Astrocyte (in vitro differentiated cells and primary cell): ENCODE measurements at regions not wholly inside any gene's neighbourhood (a gene's known extent, or its start where the extent isn't known, plus 50 kb on each side); places are given as distances from the start of the nearest gene placed in this dataset.
"Not testable (repeated sequence)": the region's sequence is repeated elsewhere in the genome, so short reads cannot be mapped to it uniquely, and the experiment has no call there.

Experiments used
- DNase-seq: peaks from one replicate; pipeline ENCODE4 v3.0.0-alpha.2; 2010; ENCODE audit warnings: low read depth
- FAIRE-seq: peaks from 2 replicates; lab custom pipeline; 2011; peaks lifted over from hg19 to GRCh38; lab: Jason Lieb, UNC
- H2AFZ ChIP-seq: 2 replicates; pipeline ENCODE4 v1.6.0; 2012; ENCODE audit warnings: low read depth, low read length, inconsistent platforms
- H3K27ac ChIP-seq: 2 replicates; pipeline ENCODE4 v1.5.1; 2011; ENCODE audit warnings: low read depth, low read length, inconsistent platforms
- H3K27me3 ChIP-seq: 2 replicates; pipeline ENCODE4 v1.6.0; 2011; ENCODE audit warnings: low read length, inconsistent platforms; ENCODE audit not compliant: insufficient read depth
- H3K36me3 ChIP-seq: 2 replicates; pipeline ENCODE4 v1.5.1; 2011; ENCODE audit warnings: low read length, inconsistent platforms; ENCODE audit not compliant: insufficient read depth
- H3K4me1 ChIP-seq: 2 replicates; pipeline ENCODE4 v1.5.1; 2011; ENCODE audit warnings: low read length, inconsistent platforms; ENCODE audit not compliant: insufficient read depth
- H3K4me2 ChIP-seq: 2 replicates; pipeline ENCODE4 v1.6.0; 2012; ENCODE audit warnings: low read length, inconsistent platforms
- H3K4me3 ChIP-seq: 2 replicates; pipeline ENCODE4 v1.5.1; 2011; ENCODE audit warnings: low read depth, mild to moderate bottlenecking, low read length, inconsistent platforms; ENCODE audit not compliant: insufficient read depth
- H3K79me2 ChIP-seq: 2 replicates; pipeline ENCODE4 v1.6.0; 2012; ENCODE audit warnings: mild to moderate bottlenecking, low read length, inconsistent platforms; ENCODE audit not compliant: insufficient read depth
- H3K9ac ChIP-seq: 2 replicates; pipeline ENCODE4 v1.6.0; 2012; ENCODE audit warnings: mild to moderate bottlenecking, low read length, inconsistent platforms
- H3K9me3 ChIP-seq: 2 replicates; pipeline ENCODE4 v1.5.1; 2012; ENCODE audit warnings: low read depth, mild to moderate bottlenecking, low read length, inconsistent platforms; ENCODE audit not compliant: insufficient read depth
- H4K20me1 ChIP-seq: 2 replicates; pipeline ENCODE4 v1.6.0; 2012; ENCODE audit warnings: low read length, inconsistent platforms; ENCODE audit not compliant: insufficient read depth
- H3K27ac Mint-ChIP-seq: one replicate; pipeline ENCODE4 v1.8.0; 2021; ENCODE audit warnings: mild to moderate bottlenecking, mixed read lengths; ENCODE audit not compliant: unreplicated experiment
- H3K27me3 Mint-ChIP-seq: one replicate; pipeline ENCODE4 v1.8.0; 2021; ENCODE audit warnings: low read depth, mixed read lengths; ENCODE audit not compliant: unreplicated experiment
- H3K36me3 Mint-ChIP-seq: one replicate; pipeline ENCODE4 v1.8.0; 2021; ENCODE audit warnings: low read depth, mixed read lengths; ENCODE audit not compliant: unreplicated experiment
- H3K4me1 Mint-ChIP-seq: one replicate; pipeline ENCODE4 v1.8.0; 2021; ENCODE audit warnings: low read depth, mixed read lengths; ENCODE audit not compliant: unreplicated experiment
- H3K4me3 Mint-ChIP-seq: one replicate; pipeline ENCODE4 v1.8.0; 2021; ENCODE audit warnings: mild to moderate bottlenecking, moderate library complexity, mixed read lengths; ENCODE audit not compliant: unreplicated experiment
- H3K9me3 Mint-ChIP-seq: one replicate; pipeline ENCODE4 v1.8.0; 2021; ENCODE audit warnings: mild to moderate bottlenecking, mixed read lengths; ENCODE audit not compliant: unreplicated experiment

DNA sequence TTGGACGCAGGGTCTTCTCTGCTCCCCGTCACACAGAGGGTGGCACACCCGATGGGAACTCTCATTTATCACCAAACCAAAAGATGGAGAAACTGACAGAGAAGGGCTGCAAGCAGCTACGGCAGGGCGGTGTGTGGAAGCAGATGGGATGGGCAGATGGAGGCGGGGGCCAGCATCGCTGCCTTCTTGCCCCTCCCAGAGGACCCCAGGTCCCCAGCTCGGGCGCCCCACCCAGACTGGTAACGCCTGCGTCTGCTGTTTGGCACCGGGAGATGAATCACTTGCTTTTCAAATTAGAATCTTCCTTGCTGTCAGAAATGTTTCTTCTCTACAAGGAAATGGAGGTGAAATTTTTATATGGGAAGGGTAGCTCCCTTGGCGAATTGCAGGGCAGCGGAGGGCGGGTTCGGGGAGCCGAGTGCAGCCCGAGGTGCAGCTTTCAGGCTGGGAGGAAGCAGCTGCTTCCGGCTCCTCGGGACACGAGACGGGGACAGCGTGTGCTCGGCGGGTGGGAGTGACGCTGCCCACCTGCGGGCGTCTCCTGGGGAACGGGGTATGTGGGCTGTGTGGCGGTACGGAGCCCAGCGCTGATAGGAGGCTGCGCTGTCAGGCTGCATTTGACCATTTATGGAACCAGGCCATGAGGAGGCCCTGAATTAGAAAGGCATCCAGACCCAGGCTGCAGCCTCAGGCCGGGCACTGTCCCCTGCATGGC lies 4440.3 kb upstream of the TPTE start:
- not testable (repeated sequence) for H3K9ac ChIP-seq, H3K27me3 ChIP-seq, H3K36me3 ChIP-seq, H3K27ac Mint-ChIP-seq, H3K9me3 ChIP-seq, H3K79me2 ChIP-seq, DNase-seq, H3K36me3 Mint-ChIP-seq, H2AFZ ChIP-seq, H3K4me3 ChIP-seq, H4K20me1 ChIP-seq, H3K9me3 Mint-ChIP-seq, H3K4me2 ChIP-seq, FAIRE-seq, H3K27me3 Mint-ChIP-seq, H3K4me3 Mint-ChIP-seq, H3K27ac ChIP-seq, H3K4me1 Mint-ChIP-seq, H3K4me1 ChIP-seq

DNA sequence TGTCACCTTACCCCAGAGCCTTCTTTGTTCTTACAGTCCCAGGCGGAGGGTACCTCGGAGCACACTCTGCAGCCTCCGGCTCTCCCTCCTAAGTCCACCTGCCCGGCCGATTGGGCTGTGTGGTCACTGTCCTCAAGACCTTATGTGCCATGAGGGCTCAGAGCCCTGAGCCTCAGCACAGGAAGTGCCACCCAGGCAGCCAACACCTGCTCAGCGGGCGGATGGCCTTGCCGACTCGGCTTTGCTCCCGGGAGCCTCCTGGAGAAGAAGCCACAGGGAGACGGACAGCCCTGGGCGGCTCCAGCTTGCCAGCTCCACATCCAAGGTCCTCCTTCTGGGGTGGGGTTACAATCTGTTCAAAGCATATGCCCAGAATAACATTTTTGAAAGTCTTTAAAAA lies 4439.2 kb upstream of the TPTE start:
- H3K9me3 ChIP-seq, H3K4me3 Mint-ChIP-seq, H3K27me3 Mint-ChIP-seq, H3K27ac Mint-ChIP-seq, DNase-seq, H3K27me3 ChIP-seq, H3K36me3 ChIP-seq, H3K27ac ChIP-seq, H3K4me2 ChIP-seq, H2AFZ ChIP-seq, H3K4me1 ChIP-seq, H3K9me3 Mint-ChIP-seq, H3K79me2 ChIP-seq, H4K20me1 ChIP-seq, H3K36me3 Mint-ChIP-seq, H3K4me1 Mint-ChIP-seq, FAIRE-seq, H3K4me3 ChIP-seq, H3K9ac ChIP-seq: not testable (repeated sequence)

DNA sequence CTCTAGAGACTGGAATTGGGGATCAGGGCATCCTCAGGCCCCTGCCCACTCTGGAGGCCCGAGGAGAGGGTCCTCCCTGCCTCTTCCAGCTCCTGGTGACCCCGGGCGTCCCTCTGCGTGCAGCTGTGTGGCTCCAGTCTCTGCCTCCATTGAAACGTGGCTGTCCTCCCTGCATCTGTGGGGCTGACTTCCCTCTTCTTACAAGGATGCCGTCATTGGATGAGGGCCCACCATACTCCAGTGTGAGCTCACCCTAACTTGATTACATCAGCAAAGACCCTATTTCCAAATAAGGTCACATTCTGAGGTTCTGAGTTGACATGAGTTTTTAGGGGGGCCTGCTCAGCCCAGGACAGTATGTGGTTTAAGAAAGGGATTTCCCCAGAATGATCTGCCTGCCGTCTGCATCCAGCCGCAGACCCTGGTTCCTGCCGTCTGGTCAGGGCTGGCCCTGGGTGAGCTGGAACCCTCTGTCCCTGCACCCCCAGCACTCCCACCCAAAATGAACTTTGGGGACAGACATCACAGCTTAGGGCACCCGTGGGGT lies 4437.7 kb upstream of the TPTE start:
- not testable (repeated sequence) for H3K27me3 Mint-ChIP-seq, H3K9me3 ChIP-seq, H3K27ac Mint-ChIP-seq, H3K4me1 ChIP-seq, H3K36me3 ChIP-seq, H3K36me3 Mint-ChIP-seq, H3K9ac ChIP-seq, H2AFZ ChIP-seq, H3K4me3 ChIP-seq, H3K27ac ChIP-seq, H3K4me3 Mint-ChIP-seq, H3K27me3 ChIP-seq, H3K79me2 ChIP-seq, H3K4me2 ChIP-seq, FAIRE-seq, H3K9me3 Mint-ChIP-seq, DNase-seq, H3K4me1 Mint-ChIP-seq, H4K20me1 ChIP-seq

DNA sequence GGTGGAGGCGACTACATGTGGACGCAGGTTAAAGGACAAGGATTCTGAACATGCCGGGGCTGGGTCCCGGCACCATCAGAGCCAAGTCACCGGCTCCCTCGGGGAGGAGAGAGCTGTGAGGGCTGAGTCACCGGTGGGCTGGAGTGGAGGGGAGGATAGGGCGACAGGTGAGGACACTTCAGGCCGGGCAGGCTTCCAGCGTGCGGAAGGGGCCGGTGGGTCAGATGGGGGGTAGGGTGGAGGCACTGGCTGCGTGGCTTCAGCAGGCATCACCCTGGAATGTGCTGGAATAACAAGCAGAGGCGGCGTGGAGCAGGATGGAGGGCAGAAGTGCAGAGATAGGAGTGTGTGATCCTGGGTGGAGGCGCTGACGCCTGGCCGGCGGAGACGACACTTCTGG lies 4435.3 kb upstream of the TPTE start:
- H3K27ac Mint-ChIP-seq, H3K4me2 ChIP-seq, H3K27ac ChIP-seq, H3K4me3 ChIP-seq, H3K27me3 ChIP-seq, H3K4me1 Mint-ChIP-seq, DNase-seq, H3K36me3 ChIP-seq, H3K4me1 ChIP-seq, H3K79me2 ChIP-seq, H3K4me3 Mint-ChIP-seq, H3K36me3 Mint-ChIP-seq, H3K9me3 ChIP-seq, H4K20me1 ChIP-seq, H3K9me3 Mint-ChIP-seq, H3K27me3 Mint-ChIP-seq, FAIRE-seq, H3K9ac ChIP-seq, H2AFZ ChIP-seq: not testable (repeated sequence)

DNA sequence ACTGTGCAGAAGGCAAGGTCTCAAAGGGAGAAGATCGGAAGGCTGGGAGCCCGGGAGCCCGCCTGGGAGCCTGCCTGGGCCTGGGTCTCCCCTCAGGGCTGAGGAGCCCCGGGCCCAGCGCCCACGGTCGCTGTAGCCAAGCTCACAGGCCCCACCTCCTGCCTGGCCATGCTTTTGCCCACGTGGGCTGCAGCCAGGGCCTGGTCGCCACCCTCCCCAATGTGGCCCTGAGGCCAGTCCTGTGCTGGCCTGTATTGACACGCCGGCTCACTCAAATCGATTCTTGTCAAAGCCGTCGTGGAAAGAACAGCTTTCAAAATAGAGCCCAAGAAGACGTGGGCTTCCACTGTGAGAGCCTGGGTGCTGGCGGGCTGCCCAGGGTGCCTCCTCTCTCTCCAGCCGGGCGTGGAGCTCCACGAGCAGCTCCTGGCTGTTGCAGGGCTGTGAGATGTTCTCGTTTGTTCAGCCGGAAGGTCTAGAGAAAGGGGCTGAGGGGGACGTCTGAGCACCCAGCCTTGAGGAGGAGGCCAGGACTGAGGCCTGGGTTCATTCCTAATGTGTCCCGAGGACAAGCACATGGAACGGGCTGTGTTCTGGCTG lies 4433.7 kb upstream of the TPTE start:
- not testable (repeated sequence) for H3K27me3 ChIP-seq, FAIRE-seq, H3K9ac ChIP-seq, H3K9me3 Mint-ChIP-seq, H2AFZ ChIP-seq, H3K36me3 Mint-ChIP-seq, H3K4me3 ChIP-seq, H4K20me1 ChIP-seq, DNase-seq, H3K4me2 ChIP-seq, H3K9me3 ChIP-seq, H3K4me1 ChIP-seq, H3K4me3 Mint-ChIP-seq, H3K4me1 Mint-ChIP-seq, H3K27me3 Mint-ChIP-seq, H3K79me2 ChIP-seq, H3K27ac ChIP-seq, H3K36me3 ChIP-seq, H3K27ac Mint-ChIP-seq

DNA sequence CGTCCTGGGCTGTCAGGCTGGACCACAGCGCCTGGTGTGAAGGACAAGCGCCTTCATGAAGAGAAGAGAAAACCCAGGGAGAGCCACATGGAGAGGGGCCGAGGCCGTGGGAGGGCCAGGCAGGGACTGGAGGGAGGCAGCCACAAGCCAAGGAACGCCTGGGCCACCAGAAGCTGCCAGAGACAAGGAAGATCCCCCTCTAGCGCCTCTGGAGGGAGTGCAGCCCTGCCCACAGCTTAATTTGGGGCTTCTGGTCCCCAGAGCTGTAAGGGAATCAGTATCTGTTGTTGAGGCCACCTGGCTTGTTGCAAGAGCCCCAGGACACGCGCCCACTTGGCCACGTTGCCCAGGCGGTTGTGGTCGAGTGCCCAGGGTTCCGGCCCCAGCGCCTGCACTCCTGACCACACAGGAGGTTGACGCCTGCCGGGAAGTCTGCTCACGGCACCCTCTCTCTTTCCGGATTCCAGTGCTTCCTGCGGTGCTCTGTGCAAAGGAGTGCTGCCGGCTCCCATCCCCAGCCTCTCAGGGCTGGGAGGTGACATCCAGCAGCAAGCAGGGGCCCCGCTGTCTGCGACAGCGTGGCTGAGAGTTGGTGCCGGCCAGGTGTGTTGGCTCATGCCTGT lies 4431.0 kb upstream of the TPTE start:
- H3K27ac Mint-ChIP-seq, H3K9me3 ChIP-seq, H2AFZ ChIP-seq, H3K27me3 ChIP-seq, DNase-seq, H3K27me3 Mint-ChIP-seq, H3K4me1 Mint-ChIP-seq, H3K79me2 ChIP-seq, H3K4me3 Mint-ChIP-seq, H3K36me3 Mint-ChIP-seq, H3K9ac ChIP-seq, FAIRE-seq, H3K9me3 Mint-ChIP-seq, H4K20me1 ChIP-seq, H3K27ac ChIP-seq, H3K36me3 ChIP-seq, H3K4me3 ChIP-seq, H3K4me2 ChIP-seq, H3K4me1 ChIP-seq: not testable (repeated sequence)
